ENCODE measurements at regions not wholly inside any gene's neighbourhood (a gene's known extent, or its start where the extent isn't known, plus 50 kb on each side); places are given as distances from the start of the nearest gene placed in this dataset.

GRCh38 chr2:424306-425171 is 136.6 kb upstream of the ALKAL2 start:
- no peak for DNase-seq

- no peak for DNase-seq
Measured at GRCh38 chr2:423479-423878, 135.6 kb upstream of the ALKAL2 start.

GRCh38 chr2:422676-423435 is 135.0 kb upstream of the ALKAL2 start:
- no peak for DNase-seq

GRCh38 chr2:421406-421805 is 133.5 kb upstream of the ALKAL2 start:
- DNase-seq: no peak

GRCh38 chr2:419687-420317 is 131.9 kb upstream of the ALKAL2 start:
- DNase-seq: no peak

- DNase-seq: no peak
Measured at GRCh38 chr2:417662-418061, 129.8 kb upstream of the ALKAL2 start.

- DNase-seq: no peak
Measured at GRCh38 chr2:417006-417405, 129.1 kb upstream of the ALKAL2 start.

- no peak for DNase-seq
Measured at GRCh38 chr2:415986-416610, 128.2 kb upstream of the ALKAL2 start.

GRCh38 chr2:409523-409922 is 121.6 kb upstream of the ALKAL2 start:
- DNase-seq: no peak

- DNase-seq: no peak
Measured at GRCh38 chr2:407630-408029, 119.7 kb upstream of the ALKAL2 start.

GRCh38 chr2:406876-407275 is 119.0 kb upstream of the ALKAL2 start:
- no peak for DNase-seq

- DNase-seq: no peak
Measured at GRCh38 chr2:406231-406630, 118.3 kb upstream of the ALKAL2 start.

- DNase-seq: no peak
Measured at GRCh38 chr2:404581-404980, 116.7 kb upstream of the ALKAL2 start.

- no peak for DNase-seq
Measured at GRCh38 chr2:403682-404081, 115.8 kb upstream of the ALKAL2 start.

GRCh38 chr2:402721-403120 is 114.8 kb upstream of the ALKAL2 start:
- DNase-seq: no peak

- no peak for DNase-seq
Measured at GRCh38 chr2:402206-402605, 114.3 kb upstream of the ALKAL2 start.

GRCh38 chr2:401019-401679 is 113.3 kb upstream of the ALKAL2 start:
- DNase-seq: no peak

GRCh38 chr2:397926-398325 is 110.0 kb upstream of the ALKAL2 start:
- no peak for DNase-seq

- DNase-seq: no peak
Measured at GRCh38 chr2:397521-397920, 109.6 kb upstream of the ALKAL2 start.

GRCh38 chr2:396903-397302 is 109.0 kb upstream of the ALKAL2 start:
- no peak for DNase-seq

GRCh38 chr2:395886-396285 is 108.0 kb upstream of the ALKAL2 start:
- DNase-seq: no peak
